Pons (tissue), 1 donor: ENCODE measurements at regions not wholly inside any gene's neighbourhood (a gene's known extent, or its start where the extent isn't known, plus 50 kb on each side); places are given as distances from the start of the nearest gene placed in this dataset.

Experiments used
- DNase-seq: peaks from one replicate; pipeline ENCODE4 v3.0.0-alpha.2; 2016; ENCODE audit warnings: low spot score

DNA sequence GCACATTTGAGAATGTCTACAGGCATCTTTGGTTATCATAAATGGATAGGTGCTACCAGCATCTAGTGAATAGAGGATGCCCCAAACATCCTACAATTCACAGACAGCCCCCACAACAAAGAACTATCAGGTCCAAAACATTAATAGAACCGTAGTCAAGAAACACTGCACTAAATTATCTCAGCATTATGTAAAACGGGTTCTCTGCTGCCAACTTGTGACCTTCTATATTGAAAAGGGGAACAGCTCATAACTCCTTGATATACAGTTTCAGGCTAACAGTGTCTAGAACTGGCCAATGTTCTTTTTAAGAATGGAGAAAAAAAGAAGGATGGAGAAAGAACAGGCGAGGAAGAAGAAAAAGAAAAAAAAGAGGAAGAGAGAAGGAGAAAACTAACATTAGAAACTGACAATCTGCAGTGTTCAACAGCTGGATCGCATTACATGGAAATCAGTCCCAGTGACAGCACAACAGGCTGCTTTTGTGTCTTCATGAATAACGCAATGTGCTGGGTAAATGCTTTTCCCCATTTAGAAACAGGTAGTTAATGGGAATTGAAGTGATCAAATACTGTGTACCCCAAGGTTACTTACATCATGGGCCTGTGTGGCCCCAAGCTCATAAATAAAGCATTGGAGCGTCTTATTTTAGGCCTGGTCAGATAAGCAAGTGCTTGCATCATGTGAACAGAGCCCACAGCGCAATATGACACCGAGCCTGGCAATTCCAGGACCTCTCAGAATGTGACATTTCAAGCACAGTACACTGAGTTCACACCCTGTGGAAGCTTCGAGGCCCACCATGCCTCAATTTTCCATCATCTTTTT lies 339.5 kb downstream of the DHX15 start:
- peak; percentile 66 for DNase-seq

DNA sequence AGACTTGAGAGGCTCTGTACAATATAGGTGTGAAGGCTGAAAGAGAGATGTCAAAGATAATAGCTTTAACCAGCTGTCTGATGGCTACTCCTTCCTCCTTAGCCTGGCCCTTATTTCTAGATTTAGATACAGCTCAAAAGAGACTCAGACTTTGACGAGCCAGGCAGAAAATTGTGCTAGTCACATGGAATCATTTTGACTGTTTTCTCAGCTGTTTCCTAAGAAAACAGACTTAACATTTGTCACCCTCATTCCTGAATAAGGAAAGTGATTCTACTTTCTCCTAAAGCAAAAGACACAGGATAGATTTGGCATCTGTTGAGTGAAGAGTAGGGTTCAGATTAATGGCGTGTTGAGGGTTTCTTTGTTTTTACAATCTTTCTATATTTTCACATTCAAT lies 340.7 kb downstream of the DHX15 start:
- no peak for DNase-seq

DNA sequence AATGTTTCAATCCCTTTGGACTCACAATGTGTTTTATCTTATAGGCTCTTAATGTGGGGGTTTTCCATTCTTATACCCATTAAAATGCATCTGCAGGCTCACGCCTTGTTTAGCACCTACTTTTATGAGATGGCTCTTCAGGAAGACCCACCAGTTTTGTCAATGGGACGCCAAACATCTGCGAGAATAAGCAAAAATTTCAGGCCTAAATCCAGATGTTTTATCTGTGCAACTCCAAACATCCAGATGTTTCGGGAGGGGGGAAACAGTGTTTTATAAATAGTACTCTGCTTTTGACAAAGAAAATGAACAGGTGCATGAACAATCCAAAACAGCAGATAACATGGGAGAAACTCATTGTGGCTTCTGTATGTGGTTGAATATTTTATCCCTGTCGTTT lies 342.8 kb downstream of the DHX15 start:
- no peak for DNase-seq

DNA sequence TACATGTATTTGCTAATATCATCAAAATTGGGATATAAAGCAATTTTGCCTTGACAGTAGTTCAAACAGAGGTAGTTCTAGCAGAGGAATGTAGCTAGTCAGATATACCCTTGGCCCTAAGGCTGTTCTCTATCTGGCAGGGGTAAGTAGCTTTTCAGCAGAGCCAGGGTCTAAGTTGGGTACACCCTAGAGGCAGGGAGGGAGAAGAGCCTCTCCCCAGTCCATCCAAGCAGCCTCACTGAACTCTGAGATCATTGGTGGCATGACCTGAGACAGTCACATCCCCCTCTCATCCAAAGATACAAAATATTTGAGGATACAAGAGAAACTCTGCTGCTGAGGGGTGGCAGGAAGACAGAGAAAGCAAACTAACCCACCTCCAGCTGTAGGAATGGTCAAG lies 343.7 kb downstream of the DHX15 start:
- no peak for DNase-seq

DNA sequence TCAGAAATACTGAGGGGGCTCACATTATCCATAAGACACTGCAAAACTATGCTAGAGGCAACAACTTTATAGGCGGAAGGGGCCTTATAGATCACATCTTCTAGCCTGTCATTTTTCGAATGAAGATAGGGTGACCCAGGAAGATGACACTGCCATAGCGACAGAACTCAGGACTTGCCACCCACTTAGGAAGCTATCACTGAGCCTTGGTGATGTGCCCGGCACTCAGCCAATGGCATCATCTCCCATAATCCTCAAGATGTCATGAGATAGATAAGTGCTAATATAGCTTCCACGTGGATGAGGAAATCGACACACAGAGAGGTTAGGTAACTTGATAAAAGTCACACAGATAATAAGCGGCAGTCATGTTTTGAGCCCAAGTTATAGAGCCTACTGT lies 346.6 kb downstream of the DHX15 start:
- no peak for DNase-seq

DNA sequence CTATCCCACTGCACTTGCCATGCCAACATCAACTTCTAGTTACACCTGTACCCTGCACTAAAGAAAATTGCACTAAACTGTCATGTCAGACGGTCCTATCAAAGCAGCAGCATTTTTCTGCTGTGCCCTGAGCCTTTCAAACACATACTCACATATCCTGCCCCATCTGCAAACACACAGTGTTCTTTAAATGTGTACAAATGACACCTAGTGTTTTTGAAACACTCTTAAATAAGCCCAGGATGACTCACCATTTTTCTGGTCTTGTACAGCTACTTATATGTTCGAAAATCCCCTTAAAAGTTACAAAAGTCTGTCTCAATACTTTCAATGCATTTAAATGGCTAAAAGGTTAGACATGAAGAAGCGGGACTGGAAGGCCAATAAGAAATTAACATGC lies 346.7 kb upstream of the PPARGC1A start:
- DNase-seq = no peak

DNA sequence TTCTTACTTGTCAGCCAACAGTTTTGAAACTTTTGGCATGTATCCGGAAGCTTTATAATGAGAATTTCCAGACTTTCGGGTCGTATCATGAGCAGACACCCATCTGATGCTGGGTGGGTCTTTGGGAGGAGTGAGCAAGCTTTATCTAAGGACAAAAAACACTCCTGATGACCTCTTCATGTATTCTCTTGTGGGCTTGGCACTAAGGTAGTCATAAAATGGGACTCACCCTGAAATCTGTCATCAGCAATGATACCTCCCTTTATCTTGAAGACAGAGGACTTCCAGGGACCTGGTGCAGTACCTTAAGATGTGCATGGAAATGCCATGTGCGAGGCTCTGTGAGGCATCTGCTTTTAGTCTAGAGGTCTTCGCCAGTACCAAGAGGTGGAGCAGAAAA lies 346.3 kb upstream of the PPARGC1A start:
- no peak for DNase-seq

DNA sequence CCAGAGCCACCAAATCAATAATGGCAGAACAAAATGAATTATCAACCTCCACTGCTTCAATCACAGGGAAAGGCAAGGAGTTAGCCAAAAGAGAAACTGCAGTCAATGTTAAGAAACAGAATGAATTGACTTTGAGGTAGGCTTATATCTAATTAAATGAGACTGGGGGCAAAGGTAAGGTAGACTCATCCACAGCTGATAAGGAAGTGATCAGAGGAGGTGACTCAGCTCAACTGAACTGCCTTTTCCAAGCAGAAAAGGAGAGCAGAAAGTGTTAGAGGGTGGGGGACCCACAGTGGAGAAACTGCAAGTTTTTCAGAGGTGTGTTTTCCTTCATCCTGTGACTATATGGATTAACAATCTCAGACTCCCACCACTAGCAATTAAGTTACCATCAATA lies 345.8 kb upstream of the PPARGC1A start:
- no peak for DNase-seq

DNA sequence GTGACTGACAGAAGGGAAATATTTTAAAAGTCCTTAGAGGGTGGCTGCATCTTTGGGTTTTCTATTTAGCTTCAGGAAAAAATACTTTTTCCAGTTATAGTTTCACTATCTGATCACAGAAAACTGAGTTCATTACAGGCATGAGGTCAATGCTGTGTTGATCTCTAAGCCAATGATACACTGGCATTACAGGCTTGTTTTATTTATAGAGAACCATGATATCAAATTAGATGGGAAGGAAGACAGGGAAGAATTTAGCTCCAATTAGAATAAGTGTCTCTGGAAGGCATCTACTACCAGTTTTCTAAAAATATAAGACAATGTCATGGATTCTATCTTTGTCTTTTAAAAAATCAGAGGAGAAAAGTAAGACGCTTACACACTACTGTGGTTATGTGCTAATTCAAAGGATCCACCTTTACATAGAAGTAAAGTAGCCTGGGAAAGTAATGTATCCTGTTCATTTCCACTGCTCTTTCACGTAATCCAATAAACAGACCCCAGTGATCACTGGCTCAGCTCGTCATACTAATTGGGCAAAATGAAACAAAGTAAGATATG lies 344.5 kb upstream of the PPARGC1A start:
- no peak for DNase-seq

DNA sequence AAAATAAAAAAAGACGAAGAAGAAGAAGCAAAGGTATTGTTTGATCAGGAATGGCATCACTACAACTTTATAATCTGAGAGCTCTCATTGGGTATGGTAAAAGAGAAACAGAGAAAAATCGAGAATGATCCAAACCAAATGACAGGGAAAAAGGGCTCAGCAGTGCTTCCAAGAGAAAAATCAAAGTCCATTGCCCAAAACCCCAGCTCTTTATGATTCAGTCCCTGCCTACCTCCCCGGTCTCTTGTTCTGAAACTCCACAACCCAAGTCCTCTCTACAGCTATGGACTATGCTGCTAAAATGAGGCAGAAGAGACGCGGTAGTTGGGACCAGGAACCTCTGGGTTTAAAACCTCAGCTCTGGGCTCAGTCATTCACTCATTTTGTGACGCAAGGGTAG lies 341.1 kb upstream of the PPARGC1A start:
- DNase-seq = no peak

DNA sequence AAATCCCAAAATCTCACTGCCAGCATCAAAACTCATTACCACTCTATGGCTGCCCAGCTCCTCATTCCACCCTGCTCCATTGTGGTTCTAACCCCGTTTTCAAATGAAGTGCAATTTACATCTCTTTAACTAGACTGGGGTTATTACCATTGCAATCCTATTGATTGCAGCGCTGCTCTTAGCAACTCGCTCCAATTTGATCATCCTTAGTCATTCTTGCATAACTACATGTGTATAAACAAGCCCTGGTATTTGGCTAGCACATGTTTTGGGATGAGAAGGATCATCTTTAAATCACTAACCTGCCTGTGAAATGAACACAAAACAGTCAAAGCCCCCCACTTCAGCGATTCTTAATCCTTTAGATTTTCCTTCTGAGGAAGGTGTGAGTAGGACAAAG lies 340.1 kb upstream of the PPARGC1A start:
- no peak for DNase-seq

DNA sequence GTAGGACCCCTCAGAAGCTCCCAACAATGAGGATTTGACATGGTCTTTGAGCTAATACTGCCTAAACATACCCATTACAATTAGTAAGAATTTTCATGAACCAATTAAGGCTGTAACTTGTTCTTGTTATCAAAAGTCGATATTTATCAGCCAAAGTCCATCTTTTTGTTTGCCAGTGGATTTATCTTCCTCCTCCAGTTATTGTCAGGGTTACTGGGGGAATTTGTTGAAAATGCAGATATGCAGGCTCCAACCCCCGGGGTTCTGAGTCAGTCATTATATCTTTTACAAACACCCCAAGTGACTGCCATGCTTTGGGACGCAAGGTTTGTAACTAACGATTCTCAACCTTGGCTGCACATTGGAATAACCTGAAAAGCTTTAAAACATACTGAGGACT lies 338.8 kb upstream of the PPARGC1A start:
- DNase-seq = no peak

DNA sequence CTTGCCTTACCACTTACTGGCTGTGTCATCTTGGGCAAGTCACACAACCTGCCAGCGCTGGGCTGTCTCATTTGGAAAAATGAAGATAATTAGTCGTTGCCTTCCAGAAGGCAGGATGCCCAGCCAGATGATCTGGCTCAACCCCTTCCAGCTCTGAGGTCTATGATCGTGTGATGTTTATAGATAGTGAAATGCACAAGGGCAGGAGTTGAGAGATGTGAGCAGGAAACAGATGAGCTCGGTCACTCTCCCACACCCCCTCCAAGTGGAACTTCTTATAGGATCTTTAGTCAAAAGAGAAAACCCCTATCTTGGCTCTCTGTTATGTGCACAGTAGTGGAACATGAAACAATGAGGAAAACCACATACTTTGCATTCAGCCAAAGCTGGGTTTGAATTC lies 336.8 kb upstream of the PPARGC1A start:
- no peak for DNase-seq

DNA sequence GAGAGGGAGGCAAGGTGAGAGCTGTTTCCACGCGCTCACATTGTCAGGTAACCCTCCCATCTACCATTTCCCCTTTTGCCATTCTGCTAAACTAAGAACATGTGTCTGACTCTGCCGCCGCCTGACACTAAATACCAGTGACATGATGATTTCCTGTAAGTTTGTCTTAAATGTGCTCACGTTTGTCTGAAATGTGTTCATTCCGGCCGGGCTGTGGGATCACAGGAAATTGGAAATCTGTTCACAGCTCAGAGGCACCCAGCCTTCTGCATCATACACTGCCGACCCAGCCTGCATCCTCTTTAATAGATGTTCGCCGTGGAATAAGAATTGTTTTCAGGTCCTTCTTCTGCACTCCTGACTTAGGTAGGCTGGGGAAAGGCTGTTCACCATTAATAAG lies 336.2 kb upstream of the PPARGC1A start:
- DNase-seq = no peak

DNA sequence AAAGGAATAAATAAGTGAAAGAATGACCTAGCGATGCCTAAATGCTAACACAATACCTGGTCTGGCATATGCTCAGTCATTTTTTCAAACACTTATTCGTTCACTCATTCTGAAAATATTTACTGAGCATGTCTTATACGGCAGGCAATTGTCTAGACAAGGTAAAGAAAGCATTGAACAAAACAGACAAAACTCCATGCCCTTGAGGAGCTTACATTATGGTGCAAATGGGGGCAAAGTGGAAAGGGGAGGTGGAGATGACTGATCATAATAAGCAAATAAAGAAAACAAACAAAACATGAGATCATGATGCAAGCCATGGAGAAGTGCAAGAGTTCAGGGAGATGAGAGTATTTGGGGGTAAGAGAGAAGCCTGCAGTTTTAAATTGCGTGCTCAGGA lies 334.6 kb upstream of the PPARGC1A start:
- no peak for DNase-seq

DNA sequence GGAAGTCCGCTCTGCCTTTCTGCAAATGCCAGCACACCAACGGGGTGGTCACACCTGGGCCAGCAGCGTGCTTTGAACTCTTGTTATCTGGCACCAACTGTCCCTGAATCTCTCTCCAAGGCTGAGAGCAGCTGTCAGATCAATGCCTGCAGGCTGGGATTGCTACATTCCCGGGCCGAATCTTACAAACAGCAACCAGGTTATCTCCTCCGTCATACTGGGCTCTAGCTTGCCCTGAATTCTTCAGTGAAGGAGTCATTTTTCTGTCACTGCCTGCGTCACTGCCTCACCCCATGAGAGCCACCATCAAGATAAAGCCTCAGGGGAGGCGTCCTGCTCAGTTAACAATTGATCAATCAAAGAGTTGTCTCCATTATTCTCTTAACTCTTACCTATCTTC lies 329.4 kb upstream of the PPARGC1A start:
- no peak for DNase-seq

DNA sequence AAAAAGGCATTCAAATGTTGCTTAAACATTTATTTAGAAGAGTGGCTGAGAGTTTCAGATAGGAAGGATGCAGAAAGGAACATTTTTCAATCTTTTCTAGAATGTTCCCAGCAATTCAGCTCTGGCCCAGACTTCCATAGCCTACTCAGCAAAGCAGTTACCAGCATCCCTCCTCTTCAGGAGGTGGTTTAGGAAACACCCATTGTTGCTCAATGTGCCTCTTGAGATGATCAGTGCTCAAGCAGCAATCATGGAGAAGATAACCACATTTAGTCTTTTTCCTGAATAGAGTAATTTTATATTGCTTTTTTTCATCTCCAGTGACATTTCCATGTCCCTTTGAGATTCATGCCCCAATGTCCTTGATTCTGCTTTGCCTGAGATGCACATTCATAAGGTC lies 328.7 kb upstream of the PPARGC1A start:
- no peak for DNase-seq

DNA sequence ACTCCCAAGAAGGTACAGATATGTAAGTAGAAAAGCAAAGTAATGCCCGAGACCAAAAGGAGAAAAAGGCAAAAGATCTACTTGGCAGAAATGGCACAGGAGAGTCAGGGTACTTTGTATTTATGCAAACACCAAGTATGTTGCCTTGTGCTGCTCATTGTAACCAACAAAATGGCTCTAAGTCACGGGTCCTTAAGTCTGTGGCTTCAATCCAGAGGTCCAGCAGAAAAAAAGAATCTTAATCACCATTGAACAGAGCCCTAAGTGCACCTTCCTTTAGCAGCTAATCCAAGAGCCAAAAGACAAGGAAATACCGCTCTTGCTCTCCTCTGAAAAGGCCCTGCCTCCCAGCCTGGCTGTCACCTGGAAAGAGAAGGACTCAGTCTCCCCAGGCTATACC lies 324.9 kb upstream of the PPARGC1A start:
- DNase-seq = no peak

DNA sequence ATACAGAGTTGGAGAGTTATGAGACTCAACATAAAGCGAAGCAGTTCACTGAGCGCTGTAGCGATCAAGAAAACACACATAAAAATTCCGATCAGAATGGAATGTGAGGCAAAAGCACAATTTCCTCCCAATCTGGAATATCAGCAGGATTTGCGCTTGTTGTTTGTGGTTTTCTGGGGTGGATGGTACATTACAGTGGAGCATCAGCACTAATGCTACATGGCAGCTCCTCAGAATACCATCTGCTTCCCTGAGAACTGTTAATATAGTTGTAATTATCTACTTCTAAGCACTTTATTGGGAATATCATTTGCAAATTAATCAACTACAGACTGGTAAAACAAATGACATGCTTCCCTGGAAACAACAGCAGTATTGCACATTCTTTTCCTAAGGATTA lies 324.1 kb upstream of the PPARGC1A start:
- DNase-seq = no peak

DNA sequence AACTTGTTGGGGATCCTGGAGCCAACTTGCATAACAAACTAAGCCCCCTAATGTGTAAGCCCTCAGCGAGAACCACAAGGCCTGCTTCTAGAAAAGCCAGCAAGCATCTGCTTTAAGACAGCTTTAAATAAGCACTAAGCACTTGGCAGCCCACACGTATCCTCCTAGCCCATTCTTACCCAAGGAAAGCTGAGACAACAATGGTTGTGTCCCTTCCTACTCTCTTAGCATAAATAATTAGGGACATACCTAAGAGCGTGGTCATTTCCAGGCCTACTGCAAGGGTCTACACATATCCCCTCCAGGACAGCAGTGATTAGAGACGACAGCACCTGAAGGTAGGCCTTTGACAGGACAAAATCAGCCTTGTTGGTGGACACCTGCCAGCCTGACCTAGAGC lies 322.8 kb upstream of the PPARGC1A start:
- DNase-seq = no peak

DNA sequence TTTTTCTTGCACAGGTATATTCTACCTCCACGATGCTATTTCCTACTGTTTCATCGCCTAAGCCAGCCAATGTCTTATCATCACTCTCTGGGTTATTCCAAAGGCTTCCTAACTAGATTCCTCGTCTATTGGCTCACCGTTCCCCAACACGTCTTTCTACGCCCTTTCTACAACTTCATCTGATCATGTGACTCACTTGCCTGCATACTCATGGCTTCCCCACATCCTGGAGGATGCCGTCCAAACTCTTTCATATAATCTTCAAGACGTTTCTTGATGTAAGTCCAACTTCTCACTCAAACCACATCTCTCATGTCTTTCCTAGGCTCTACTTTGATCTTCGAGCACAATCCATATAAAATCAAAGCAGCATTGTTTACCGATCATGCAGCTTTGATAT lies 322.0 kb upstream of the PPARGC1A start:
- no peak for DNase-seq

DNA sequence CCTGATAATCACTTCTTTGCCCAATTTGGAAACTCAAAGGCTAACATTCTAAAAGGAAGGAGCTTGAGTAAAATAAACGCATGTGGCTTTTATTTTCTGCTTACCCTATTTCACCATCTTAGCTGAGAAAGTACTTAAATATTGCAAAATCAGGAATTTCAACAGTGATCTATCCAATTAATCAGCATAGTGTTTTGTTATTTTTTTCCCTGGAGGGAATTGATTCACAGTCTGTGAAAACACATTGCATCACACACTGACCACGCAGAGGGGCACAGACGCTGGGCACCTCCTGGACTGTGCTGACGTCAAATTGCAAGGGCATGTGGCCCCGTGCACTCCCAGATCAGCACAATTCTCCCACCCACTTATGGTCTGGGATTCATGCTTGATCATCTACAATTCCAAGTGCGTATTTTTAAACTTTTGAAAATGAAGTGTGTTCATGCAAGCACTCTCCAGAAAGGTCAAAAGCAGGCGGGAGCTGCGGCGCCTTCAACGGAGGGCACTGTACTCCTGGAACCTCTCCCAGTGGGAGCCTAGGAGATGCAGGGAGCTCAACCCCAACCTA lies 320.6 kb upstream of the PPARGC1A start:
- DNase-seq = no peak

DNA sequence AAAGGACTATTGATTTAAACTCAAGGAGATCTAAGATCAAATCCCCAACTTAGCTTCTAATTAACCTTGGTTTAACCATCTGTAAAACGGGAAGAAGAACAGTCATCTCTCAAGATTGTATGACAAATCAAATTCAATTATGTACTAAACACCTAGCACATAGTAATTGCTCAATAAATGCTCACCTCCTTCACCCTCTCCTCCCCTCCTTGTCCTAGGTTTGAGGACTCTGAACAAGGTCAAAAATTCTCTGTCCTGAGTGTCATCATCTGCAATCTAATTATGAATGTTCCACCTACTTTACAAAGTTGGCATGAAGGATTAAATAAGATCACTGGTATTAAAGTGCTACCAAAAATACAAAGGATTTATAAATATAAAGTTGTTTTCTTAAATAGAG lies 320.1 kb upstream of the PPARGC1A start:
- no peak for DNase-seq

DNA sequence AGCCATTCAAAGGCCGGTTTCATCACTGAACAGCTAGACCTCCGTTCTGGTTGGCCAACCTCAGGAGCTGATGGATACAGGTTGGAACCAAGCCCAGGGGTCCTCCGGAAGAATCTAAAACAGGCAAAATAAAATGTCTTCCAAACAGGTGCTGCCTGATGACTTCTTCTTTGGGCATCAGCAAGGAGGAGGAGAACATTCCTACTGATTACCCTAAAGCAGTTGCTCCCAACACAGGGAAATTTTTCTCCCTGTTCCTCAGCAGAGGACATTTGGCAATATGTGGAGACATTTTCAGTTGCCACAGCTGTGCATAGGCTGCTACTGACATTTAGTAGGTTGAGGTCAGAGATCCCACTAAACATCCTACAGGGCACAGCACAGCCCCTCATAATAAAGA lies 319.3 kb upstream of the PPARGC1A start:
- no peak for DNase-seq
